ENCODE measurements at regions not wholly inside any gene's neighbourhood (a gene's known extent, or its start where the extent isn't known, plus 50 kb on each side); places are given as distances from the start of the nearest gene placed in this dataset.

GRCh38 chr3:87363721-87364120 is 87.3 kb upstream of the POU1F1 start:
- Histone ChIP-seq H3K9me3 (replicated peaks; ENCODE audit: control insufficient read depth, insufficient read depth, low read length) (no peaks in the 10 kb centered on the region), H3K27me3 (ENCODE audit: control insufficient read depth in 2 of 2, insufficient read depth in 2 of 2, low read length in 2 of 2) (peaks cover 0 to 5% of the 10 kb centered on the region in 2 experiments), H3K9ac (replicated peaks; ENCODE audit: extremely low read depth, insufficient read depth, low read length) (no peak overlapping the region), H3K4me2 (ENCODE audit: insufficient read depth, low read length) (no peak overlapping the region), H2AFZ (ENCODE audit: low read depth, low read length) (no peak overlapping the region), H3K4me3 (replicated peaks in 1 of 3; ENCODE audit: insufficient read depth in 1 of 3, low read depth in 1 of 3, low read length in 3 of 3) (no peak overlapping the region), H3K9me1 (replicated peaks; ENCODE audit: control insufficient read depth, extremely low read depth, insufficient read depth, low read length) (no peaks in the 10 kb centered on the region), H4K20me1 (replicated peaks; ENCODE audit: control insufficient read depth, extremely low read depth, insufficient read depth, low read length) (no peaks in the 10 kb centered on the region), H3K4me1 (ENCODE audit: control insufficient read depth, extremely low read depth, insufficient read depth, low read length) (no peaks in the 10 kb centered on the region), H3K27ac (ENCODE audit: insufficient read depth, low read depth, low read length) (no peak overlapping the region), H3K36me3 (ENCODE audit: control insufficient read depth in 2 of 2, extremely low read depth in 1 of 2, insufficient read depth in 2 of 2, low read length in 2 of 2) (no peaks in the 10 kb centered on the region), H3K79me2 (ENCODE audit: control insufficient read depth, insufficient read depth, low read length) (no peaks in the 10 kb centered on the region)
- ChIA-PET POLR2A (no interaction called here), CTCF (interaction anchor here (1.4 to 1.9 kb wide), 2 partner anchors 13 to 15 kb away, joined by 4 to 9 read pairs; no protein-coding TSS in a partner anchor)
- DNase-seq (ENCODE audit: low read depth, low spot score) (no peak), FAIRE-seq (no peak)
- no TSS peak for BruUV-seq (replicated peaks)
- dilution Hi-C loops (cut with MboI; ENCODE audit: extremely low pct_ligation_motif_present, low sequenced_read_pairs) = no loop called here
- intact Hi-C loops (cut with micrococcal nuclease) = no loop called here
- TF ChIP-seq, protein P1, sequence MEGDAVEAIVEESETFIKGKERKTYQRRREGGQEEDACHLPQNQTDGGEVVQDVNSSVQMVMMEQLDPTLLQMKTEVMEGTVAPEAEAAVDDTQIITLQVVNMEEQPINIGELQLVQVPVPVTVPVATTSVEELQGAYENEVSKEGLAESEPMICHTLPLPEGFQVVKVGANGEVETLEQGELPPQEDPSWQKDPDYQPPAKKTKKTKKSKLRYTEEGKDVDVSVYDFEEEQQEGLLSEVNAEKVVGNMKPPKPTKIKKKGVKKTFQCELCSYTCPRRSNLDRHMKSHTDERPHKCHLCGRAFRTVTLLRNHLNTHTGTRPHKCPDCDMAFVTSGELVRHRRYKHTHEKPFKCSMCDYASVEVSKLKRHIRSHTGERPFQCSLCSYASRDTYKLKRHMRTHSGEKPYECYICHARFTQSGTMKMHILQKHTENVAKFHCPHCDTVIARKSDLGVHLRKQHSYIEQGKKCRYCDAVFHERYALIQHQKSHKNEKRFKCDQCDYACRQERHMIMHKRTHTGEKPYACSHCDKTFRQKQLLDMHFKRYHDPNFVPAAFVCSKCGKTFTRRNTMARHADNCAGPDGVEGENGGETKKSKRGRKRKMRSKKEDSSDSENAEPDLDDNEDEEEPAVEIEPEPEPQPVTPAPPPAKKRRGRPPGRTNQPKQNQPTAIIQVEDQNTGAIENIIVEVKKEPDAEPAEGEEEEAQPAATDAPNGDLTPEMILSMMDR (IDR thresholded peaks at IDR 0.05; ENCODE audit: extremely low read depth in 1 of 2, insufficient read depth in 1 of 2, low read depth in 1 of 2, low read length in 2 of 2) = no peak

DNA sequence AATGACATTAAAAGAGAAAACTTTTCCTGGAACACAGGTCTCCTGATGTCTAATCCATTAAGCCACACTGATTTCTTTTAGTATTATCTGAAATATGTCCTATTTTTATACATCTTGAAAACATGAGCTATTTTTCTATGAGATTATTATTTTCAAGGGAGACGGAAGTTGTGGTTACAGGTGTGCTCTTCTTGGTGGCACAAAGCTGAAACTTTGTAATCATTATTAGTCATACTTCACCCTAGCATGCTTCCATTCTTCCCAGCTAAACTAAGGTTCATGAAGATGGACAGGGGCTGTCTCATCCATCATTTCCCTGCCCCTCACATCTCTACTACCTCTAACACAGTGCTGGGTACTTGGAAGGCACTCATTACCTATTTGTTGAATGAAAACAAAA is 85.6 kb upstream of the POU1F1 start:
- no peak for TF ChIP-seq MYC (IDR thresholded peaks at IDR 0.05; ENCODE audit: low read depth, low read length)
- TF ChIP-seq, protein P1 (IDR thresholded peaks at IDR 0.05; ENCODE audit: extremely low read depth in 1 of 2, insufficient read depth in 1 of 2, low read depth in 1 of 2, low read length in 2 of 2) = no peak
- no peak for TF ChIP-seq POLR2AphosphoS5 (IDR thresholded peaks at IDR 0.05; ENCODE audit: insufficient read depth, low read depth, low read length)
- TF ChIP-seq POLR2A (IDR thresholded peaks at IDR 0.05; ENCODE audit: low read depth, low read length) = no peak
- no peak for TF ChIP-seq JUN (IDR thresholded peaks at IDR 0.05; ENCODE audit: borderline replicate concordance, insufficient read depth, insufficient read length, low read depth)
- TF ChIP-seq GATA2 (IDR thresholded peaks at IDR 0.05; ENCODE audit: insufficient read depth, insufficient read length, low read depth, low read length) = no peak
- no peak for TF ChIP-seq FOS (IDR thresholded peaks at IDR 0.05; ENCODE audit: borderline replicate concordance, insufficient read depth, low read length)
- no peak for TF ChIP-seq MAX (IDR thresholded peaks at IDR 0.05; ENCODE audit: insufficient read depth, insufficient read length)
- no peak for TF ChIP-seq EZH2 (IDR thresholded peaks at IDR 0.05; ENCODE audit: borderline replicate concordance, low read depth, low read length, severe bottlenecking)
- Histone ChIP-seq H3K4me1 (ENCODE audit: control insufficient read depth, extremely low read depth, insufficient read depth, low read length) (no peaks in the 10 kb centered on the region), H3K36me3 (ENCODE audit: control insufficient read depth in 2 of 2, extremely low read depth in 1 of 2, insufficient read depth in 2 of 2, low read length in 2 of 2) (no peaks in the 10 kb centered on the region), H3K4me2 (ENCODE audit: insufficient read depth, low read length) (no peak overlapping the region), H3K9me3 (replicated peaks; ENCODE audit: control insufficient read depth, insufficient read depth, low read length) (no peaks in the 10 kb centered on the region), H4K20me1 (replicated peaks; ENCODE audit: control insufficient read depth, extremely low read depth, insufficient read depth, low read length) (no peaks in the 10 kb centered on the region), H3K9me1 (replicated peaks; ENCODE audit: control insufficient read depth, extremely low read depth, insufficient read depth, low read length) (no peaks in the 10 kb centered on the region), H2AFZ (ENCODE audit: low read depth, low read length) (no peak overlapping the region), H3K4me3 (replicated peaks in 1 of 3; ENCODE audit: insufficient read depth in 1 of 3, low read depth in 1 of 3, low read length in 3 of 3) (no peak overlapping the region), H3K27ac (ENCODE audit: insufficient read depth, low read depth, low read length) (no peak overlapping the region), H3K9ac (replicated peaks; ENCODE audit: extremely low read depth, insufficient read depth, low read length) (no peak overlapping the region), H3K27me3 (ENCODE audit: control insufficient read depth in 2 of 2, insufficient read depth in 2 of 2, low read length in 2 of 2) (peaks cover 0 to 3% of the 10 kb centered on the region in 2 experiments), H3K79me2 (ENCODE audit: control insufficient read depth, insufficient read depth, low read length) (no peaks in the 10 kb centered on the region)
- intact Hi-C loops (cut with micrococcal nuclease) (no loop called here), dilution Hi-C loops (cut with MboI; ENCODE audit: extremely low pct_ligation_motif_present, low sequenced_read_pairs) (no loop called here)
- DNase-seq (ENCODE audit: low read depth, low spot score) (no peak), FAIRE-seq (no peak)
- no TSS peak for BruUV-seq (replicated peaks)
- CTCF ChIA-PET = interaction anchor here (3.6 kb wide), 1 partner anchor 11 kb away, joined by 17 read pairs; no protein-coding TSS in a partner anchor
- POLR2A ChIA-PET = no interaction called here
